ENCODE measurements at regions not wholly inside any gene's neighbourhood (a gene's known extent, or its start where the extent isn't known, plus 50 kb on each side); places are given as distances from the start of the nearest gene placed in this dataset.
"Not testable (repeated sequence)": the region's sequence is repeated elsewhere in the genome, so short reads cannot be mapped to it uniquely, and the experiment has no call there.

DNA sequence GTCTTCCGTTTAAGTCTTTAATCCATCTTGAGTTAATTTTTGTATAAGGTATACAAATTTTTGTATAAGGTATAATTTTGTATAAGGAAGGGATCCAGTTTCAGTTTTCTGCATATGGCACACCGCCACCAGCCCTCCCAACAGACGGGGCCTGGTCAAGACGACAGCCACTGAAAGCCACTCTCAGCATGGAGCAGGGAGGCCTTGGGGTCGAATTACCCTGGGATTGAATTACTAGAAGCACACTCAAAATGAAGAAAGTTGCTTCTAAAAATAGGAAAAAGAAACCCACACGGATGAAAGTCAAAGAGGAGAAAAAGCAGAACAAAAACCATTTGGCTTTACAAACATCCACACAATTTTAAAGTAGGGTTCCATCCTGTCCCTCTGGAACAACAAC is 586.2 kb upstream of the ADAMTS16 start:
- DNase-seq (ENCODE audit: low read depth, low spot score) = no peak

GRCh38 chr5:4555725-4556285 is 584.3 kb upstream of the ADAMTS16 start:
- DNase-seq (ENCODE audit: low read depth, low spot score) = no peak

GRCh38 chr5:4561403-4561802 is 578.7 kb upstream of the ADAMTS16 start:
- no peak for DNase-seq (ENCODE audit: low read depth, low spot score)

DNA sequence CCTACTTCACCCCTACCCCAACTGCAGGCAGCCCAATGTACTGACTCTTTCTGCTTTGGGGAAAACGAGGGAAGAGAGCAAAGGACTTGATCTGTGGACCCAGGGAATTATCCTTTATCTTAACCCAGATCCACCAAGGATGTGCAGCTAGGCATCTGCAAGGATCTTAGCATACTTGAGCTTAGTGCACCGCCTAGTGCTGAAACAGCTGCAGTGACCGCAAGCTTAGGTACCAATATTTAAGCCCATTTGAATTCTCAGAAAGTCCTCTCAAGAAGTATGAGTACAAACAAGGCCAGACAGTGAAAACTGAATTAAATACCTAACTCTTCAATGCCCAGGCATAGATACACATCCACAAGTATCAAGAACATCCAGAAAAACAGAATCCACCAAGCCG is 576.7 kb upstream of the ADAMTS16 start:
- DNase-seq (ENCODE audit: low read depth, low spot score) = no peak

DNA sequence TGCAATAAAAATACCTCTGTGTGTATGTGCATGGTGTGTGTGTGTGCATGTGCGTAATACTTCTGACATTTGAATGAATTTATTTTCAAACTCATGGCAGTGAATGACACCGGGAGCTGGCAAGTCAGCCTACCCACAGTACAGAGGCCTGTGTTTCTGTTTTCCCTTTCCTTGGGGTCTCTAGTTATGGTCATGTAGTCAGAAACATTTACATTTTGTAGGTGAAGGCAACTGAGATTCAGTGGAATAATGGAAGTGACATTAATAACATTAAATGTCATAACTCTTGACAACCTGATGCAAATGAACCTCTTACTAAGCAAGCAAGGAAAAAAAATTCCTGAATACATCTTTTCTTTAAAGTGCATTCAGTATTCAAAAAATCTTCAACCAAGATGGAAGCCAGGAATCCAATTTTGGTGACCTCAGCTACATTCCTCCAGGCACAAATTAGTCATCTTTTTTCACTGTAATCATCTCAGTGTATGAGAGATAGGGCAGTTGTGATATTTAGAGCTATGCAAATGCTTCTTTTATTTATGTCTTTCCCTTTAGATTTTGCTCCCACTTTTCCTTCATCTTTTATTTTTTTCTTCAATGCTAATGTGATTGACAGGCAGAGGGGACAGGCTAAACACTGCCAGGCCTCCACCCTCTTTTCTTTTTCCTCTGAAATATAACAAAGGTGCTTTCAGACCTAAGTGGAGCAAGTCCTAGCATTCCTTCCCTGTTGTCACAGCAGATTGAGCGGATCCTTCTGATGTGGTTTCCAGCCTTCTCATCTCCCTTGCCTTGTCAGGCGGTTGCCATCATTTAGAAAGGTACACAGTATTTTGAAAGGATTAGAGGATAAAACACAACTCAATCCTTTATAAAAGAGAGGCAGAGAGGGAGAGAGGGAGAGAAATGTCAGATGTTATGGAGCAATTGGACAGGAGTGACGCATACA is 569.8 kb upstream of the ADAMTS16 start:
- DNase-seq (ENCODE audit: low read depth, low spot score) = no peak

GRCh38 chr5:4571248-4571948 is 568.7 kb upstream of the ADAMTS16 start:
- DNase-seq (ENCODE audit: low read depth, low spot score) = no peak

GRCh38 chr5:4572311-4573100 is 567.6 kb upstream of the ADAMTS16 start:
- DNase-seq (ENCODE audit: low read depth, low spot score) = no peak

DNA sequence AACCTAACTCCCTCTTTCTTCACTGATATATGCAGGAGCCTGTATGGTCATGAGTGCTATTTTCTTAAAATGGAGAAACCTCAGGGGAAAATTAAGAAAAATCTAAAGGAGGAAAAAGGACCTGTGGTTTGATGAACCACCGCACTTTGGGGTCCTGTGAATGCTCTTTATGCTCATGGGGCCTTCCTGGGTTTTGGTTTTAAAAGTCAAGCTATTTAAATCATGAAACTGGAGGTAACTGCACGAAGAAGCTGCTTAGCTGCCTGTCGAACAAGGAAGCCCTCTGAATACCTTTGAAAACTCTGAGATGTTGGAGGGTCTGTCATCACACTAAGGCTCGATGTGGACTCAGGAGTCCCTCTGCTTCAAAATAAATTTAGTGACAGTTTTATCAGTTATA is 564.5 kb upstream of the ADAMTS16 start:
- no peak for DNase-seq (ENCODE audit: low read depth, low spot score)

- DNase-seq (ENCODE audit: low read depth, low spot score) = no peak
Observed at GRCh38 chr5:4576161-4576748, 563.9 kb upstream of the ADAMTS16 start.

GRCh38 chr5:4576908-4577307 is 563.2 kb upstream of the ADAMTS16 start:
- no peak for DNase-seq (ENCODE audit: low read depth, low spot score)

DNA sequence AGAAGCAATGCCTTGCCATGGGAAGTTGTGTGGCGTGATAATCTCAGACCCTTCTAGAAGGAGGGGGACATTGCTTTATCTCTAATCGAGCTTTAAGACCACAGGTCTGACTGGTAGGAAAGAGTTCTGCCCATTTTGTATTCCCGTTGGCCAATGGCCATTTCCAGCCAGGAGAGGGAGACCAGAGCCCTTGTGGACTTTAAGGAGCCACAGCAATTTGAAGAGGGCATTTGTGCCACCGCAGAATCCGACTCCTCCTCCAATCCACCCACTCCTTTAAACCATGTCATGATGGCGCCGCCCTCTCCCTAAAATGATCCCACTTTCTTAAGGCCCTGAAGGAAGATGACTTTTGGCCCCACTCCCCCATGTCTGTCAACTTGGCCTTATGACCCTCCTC is 560.5 kb upstream of the ADAMTS16 start:
- no peak for DNase-seq (ENCODE audit: low read depth, low spot score)

- no peak for DNase-seq (ENCODE audit: low read depth, low spot score)
Observed at GRCh38 chr5:4580772-4581171, 559.4 kb upstream of the ADAMTS16 start.

GRCh38 chr5:4581289-4581688 is 558.8 kb upstream of the ADAMTS16 start:
- DNase-seq (ENCODE audit: low read depth, low spot score) = no peak

- no peak for DNase-seq (ENCODE audit: low read depth, low spot score)
Observed at GRCh38 chr5:4584982-4585381, 555.1 kb upstream of the ADAMTS16 start.

DNA sequence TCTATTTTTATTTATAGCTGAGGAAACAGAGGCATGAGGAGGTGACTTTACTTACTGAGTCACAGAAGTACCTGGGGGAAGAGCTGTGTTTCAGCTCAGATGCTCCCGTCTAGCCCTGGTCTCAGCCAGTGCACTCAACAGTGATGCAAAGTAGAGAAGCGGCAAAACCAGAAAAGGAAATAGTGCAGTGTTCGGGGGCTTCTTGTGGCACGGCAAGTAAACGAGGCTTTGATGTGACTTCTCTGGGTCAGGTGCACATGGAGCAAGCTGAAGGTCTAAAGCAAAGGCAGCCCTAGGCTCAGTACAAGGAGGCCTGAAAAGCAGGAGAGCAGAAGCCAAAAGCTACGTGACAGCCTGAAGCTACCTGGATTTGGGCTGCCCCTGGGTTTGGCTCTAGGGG is 526.7 kb upstream of the ADAMTS16 start:
- no peak for DNase-seq (ENCODE audit: low read depth, low spot score)

GRCh38 chr5:4614088-4614487 is 526.0 kb upstream of the ADAMTS16 start:
- DNase-seq (ENCODE audit: low read depth, low spot score) = no peak

GRCh38 chr5:4615369-4615768 is 524.8 kb upstream of the ADAMTS16 start:
- not testable (repeated sequence) for DNase-seq (ENCODE audit: low read depth, low spot score)

DNA sequence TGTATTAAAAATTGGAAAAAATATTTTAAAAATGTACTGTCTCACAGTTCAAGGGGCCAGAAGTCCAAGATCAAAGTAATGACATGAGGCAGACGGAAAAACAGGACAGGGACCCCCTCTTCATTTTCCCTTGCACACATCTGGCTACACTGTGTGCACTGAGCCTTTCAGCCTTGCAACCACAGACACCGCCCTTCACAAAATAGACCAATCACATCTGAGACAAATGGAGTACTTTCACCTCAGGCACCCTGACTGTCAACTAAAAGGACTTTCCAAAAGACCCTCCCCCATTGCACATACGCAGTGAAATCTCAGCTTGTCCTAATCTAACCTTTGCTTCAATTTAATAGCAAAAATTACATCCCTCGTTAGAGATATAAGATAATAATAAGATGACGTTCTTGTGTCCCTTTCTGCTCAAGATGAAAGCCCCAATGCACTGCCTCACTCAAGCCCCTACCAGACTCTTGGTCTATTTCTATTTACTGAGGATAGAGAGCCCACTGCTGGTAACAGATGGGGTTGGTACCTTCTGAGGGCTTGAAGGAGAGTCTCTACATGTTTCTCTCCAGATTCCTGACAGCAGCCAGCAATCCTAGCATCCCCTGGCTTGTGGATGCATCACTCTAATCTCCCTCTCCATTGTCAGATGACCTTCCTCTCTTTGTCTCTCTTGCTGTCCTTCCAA is 514.8 kb upstream of the ADAMTS16 start:
- no peak for DNase-seq (ENCODE audit: low read depth, low spot score)

- no peak for DNase-seq (ENCODE audit: low read depth, low spot score)
Observed at GRCh38 chr5:4627131-4627530, 513.0 kb upstream of the ADAMTS16 start.

DNA sequence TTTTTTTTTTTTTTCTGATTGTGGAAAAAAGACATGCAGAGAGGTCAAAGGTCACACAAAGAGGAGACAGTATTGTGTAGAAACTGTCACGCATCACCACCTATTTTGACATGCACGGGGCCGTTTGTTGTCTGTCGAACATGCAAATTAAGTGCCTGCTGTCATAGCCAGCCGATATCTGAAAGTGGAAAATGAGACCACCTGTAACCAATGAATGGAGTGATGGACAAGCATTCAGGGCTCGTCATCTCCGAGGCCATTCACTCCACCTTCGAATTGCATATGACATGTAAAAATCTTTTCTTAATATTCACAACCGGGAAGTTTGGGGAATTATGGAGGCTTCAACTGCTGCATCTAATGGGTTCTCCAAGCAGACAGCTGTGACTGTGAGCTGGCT is 512.2 kb upstream of the ADAMTS16 start:
- DNase-seq (ENCODE audit: low read depth, low spot score) = no peak

Measured in iPS DF 19.7 (cell line).